Lower leg skin (tissue), 3 donors: ENCODE measurements at regions not wholly inside any gene's neighbourhood (a gene's known extent, or its start where the extent isn't known, plus 50 kb on each side); places are given as distances from the start of the nearest gene placed in this dataset.

Experiments used
- CTCF ChIP-seq, 3 donors: fragments of 450-650 bp; IDR thresholded peaks; one replicate each; pipeline ENCODE4 v1.5.1; 2016; ENCODE audit warnings: antibody characterized with exemption in 3 of 3, mild to moderate bottlenecking in 3 of 3, moderate library complexity in 2 of 3
- POLR2A ChIP-seq, 2 donors: fragments of 450-650 bp; IDR thresholded peaks; one replicate each; pipeline ENCODE4 v1.6.1; 2016 to 2017; ENCODE audit warnings: antibody characterized with exemption in 2 of 2, mild to moderate bottlenecking in 1 of 2, moderate library complexity in 1 of 2

GRCh38 chr1:93739472-93739871, 57.8 kb upstream of the BCAR3 start:
- TF ChIP-seq CTCF (IDR thresholded peaks at IDR 0.05), result no peak
- no peak for TF ChIP-seq POLR2A (IDR thresholded peaks at IDR 0.05)
